GM12878 (cell line): ENCODE measurements at regions not wholly inside any gene's neighbourhood (a gene's known extent, or its start where the extent isn't known, plus 50 kb on each side); places are given as distances from the start of the nearest gene placed in this dataset.

Experiments
- BACH1 ChIP-seq: fragments of 450-650 bp; IDR thresholded peaks from 2 replicates; pipeline ENCODE4 v1.6.1; 2017; ENCODE audit warnings: mild to moderate bottlenecking, borderline replicate concordance
- POU2F2 ChIP-seq: IDR thresholded peaks from 3 replicates; pipeline ENCODE4 v1.6.1; 2011; ENCODE audit warnings: low read depth, mild to moderate bottlenecking, low read length, borderline replicate concordance
- RUNX3 ChIP-seq: IDR thresholded peaks from 2 replicates; pipeline ENCODE4 v1.6.1; 2012; ENCODE audit warnings: low read length, inconsistent platforms
- TF ChIP-seq, protein P1 (sequence below): fragments of 450-650 bp; IDR thresholded peaks from 2 replicates; pipeline ENCODE4 v1.6.1; 2014; ENCODE audit warnings: mild to moderate bottlenecking
- TF ChIP-seq, protein P2 (sequence below): IDR thresholded peaks from 2 replicates; pipeline ENCODE4 v1.6.1; 2012; ENCODE audit warnings: improper control_type of control experiment, low read depth, low read length; ENCODE audit not compliant: insufficient replicate concordance
- TF ChIP-seq, protein P3 (sequence below): fragments of 150-350 bp; IDR thresholded peaks from 2 replicates; pipeline ENCODE4 v1.6.1; 2014; ENCODE audit warnings: mild to moderate bottlenecking, low read depth, low read length

DNA sequence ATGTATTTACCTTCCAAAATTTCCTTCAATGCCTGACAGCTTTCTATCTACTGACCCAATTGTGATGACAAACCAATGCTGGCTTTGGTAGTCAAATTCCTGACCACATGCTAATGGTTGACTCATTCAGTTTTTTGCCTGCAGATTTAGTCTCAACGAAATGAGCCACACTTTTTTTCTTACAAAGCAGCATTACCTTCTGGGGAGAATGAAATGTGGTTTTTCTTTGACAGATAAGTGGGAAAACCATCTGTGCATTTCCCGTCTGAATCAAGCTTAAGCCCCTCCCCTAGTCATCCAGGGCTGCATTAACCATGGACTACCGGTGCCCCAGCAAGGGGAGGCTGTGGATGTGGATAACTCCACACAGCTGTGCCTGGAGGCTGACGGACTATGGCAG is 99.6 kb upstream of the TAF11L2 start (continued):
- TF ChIP-seq, protein P1, sequence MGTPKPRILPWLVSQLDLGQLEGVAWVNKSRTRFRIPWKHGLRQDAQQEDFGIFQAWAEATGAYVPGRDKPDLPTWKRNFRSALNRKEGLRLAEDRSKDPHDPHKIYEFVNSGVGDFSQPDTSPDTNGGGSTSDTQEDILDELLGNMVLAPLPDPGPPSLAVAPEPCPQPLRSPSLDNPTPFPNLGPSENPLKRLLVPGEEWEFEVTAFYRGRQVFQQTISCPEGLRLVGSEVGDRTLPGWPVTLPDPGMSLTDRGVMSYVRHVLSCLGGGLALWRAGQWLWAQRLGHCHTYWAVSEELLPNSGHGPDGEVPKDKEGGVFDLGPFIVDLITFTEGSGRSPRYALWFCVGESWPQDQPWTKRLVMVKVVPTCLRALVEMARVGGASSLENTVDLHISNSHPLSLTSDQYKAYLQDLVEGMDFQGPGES, result no peak
- TF ChIP-seq, protein P2, sequence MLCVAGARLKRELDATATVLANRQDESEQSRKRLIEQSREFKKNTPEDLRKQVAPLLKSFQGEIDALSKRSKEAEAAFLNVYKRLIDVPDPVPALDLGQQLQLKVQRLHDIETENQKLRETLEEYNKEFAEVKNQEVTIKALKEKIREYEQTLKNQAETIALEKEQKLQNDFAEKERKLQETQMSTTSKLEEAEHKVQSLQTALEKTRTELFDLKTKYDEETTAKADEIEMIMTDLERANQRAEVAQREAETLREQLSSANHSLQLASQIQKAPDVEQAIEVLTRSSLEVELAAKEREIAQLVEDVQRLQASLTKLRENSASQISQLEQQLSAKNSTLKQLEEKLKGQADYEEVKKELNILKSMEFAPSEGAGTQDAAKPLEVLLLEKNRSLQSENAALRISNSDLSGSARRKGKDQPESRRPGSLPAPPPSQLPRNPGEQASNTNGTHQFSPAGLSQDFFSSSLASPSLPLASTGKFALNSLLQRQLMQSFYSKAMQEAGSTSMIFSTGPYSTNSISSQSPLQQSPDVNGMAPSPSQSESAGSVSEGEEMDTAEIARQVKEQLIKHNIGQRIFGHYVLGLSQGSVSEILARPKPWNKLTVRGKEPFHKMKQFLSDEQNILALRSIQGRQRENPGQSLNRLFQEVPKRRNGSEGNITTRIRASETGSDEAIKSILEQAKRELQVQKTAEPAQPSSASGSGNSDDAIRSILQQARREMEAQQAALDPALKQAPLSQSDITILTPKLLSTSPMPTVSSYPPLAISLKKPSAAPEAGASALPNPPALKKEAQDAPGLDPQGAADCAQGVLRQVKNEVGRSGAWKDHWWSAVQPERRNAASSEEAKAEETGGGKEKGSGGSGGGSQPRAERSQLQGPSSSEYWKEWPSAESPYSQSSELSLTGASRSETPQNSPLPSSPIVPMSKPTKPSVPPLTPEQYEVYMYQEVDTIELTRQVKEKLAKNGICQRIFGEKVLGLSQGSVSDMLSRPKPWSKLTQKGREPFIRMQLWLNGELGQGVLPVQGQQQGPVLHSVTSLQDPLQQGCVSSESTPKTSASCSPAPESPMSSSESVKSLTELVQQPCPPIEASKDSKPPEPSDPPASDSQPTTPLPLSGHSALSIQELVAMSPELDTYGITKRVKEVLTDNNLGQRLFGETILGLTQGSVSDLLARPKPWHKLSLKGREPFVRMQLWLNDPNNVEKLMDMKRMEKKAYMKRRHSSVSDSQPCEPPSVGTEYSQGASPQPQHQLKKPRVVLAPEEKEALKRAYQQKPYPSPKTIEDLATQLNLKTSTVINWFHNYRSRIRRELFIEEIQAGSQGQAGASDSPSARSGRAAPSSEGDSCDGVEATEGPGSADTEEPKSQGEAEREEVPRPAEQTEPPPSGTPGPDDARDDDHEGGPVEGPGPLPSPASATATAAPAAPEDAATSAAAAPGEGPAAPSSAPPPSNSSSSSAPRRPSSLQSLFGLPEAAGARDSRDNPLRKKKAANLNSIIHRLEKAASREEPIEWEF, result no peak
- TF ChIP-seq RUNX3 (peak; percentile 25; the same call in 1 of the 2 replicates), POU2F2 (peak; percentile 39; the same call in 1 of the 3 replicates), BACH1 (no peak)
- TF ChIP-seq, protein P3, sequence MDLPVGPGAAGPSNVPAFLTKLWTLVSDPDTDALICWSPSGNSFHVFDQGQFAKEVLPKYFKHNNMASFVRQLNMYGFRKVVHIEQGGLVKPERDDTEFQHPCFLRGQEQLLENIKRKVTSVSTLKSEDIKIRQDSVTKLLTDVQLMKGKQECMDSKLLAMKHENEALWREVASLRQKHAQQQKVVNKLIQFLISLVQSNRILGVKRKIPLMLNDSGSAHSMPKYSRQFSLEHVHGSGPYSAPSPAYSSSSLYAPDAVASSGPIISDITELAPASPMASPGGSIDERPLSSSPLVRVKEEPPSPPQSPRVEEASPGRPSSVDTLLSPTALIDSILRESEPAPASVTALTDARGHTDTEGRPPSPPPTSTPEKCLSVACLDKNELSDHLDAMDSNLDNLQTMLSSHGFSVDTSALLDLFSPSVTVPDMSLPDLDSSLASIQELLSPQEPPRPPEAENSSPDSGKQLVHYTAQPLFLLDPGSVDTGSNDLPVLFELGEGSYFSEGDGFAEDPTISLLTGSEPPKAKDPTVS, result no peak
- TF ChIP-seq, all 136 proteins: peak for 2
